ENCODE measurements at regions not wholly inside any gene's neighbourhood (a gene's known extent, or its start where the extent isn't known, plus 50 kb on each side); places are given as distances from the start of the nearest gene placed in this dataset.
"Not testable (repeated sequence)": the region's sequence is repeated elsewhere in the genome, so short reads cannot be mapped to it uniquely, and the experiment has no call there.

DNA sequence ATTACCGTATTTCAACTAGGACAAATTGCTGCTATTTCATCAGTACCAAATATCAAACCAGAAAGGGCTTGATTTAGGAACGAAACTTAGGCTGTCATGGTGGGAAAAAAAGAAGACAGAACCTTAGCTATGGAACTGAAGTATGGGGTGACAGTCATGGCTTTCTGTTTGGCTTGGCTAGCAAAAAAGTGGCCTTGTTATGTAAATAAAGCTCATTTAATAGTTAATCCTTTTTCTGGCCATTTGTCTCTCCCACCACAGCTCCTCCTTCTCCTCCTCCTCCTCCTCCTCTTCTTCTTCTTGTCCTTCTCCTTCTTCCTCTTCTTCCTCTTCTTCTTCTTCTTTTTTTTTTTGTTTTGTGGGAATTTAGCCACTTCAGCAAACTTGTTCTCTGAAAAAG is 434.7 kb upstream of the NDST4 start:
- no peak for DNase-seq

DNA sequence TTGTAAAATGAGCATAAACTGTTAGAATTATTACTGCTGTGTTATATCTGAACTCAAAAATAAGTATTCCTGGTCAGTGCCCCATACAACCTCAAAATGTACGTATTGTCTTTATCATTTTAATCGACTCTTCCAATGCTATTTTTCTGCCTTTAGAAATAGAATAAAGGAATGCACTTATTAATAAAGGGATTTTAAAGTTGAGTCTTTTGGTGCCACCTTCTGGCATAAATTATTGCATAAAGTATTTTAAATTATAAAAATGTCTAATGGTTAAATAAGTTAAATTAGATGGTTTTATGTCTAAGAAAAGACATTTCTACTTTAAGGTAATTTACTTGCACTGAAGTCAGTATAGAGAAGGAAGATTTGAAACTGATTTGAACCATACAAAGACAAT is 424.0 kb upstream of the NDST4 start:
- DNase-seq = peak in 1 of 3 experiments; percentile 51

DNA sequence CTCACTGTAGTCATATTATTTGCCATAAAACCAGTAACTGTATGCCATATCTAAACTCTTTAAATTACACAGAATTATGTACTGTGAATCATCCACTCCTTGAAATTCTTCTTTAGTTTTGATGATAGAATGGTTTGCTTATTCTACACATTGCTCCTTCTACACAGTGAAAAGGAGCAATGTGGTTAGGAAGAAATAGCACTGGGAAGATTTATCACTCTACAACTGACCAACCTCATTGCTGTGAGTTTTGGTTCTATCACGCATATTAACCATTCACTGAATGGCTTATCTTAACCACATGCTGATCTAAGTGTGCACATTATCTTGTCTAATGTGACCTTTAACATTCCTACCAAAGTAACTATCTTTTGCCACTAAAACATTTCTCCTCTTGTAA is 415.7 kb upstream of the NDST4 start:
- DNase-seq = no peak

DNA sequence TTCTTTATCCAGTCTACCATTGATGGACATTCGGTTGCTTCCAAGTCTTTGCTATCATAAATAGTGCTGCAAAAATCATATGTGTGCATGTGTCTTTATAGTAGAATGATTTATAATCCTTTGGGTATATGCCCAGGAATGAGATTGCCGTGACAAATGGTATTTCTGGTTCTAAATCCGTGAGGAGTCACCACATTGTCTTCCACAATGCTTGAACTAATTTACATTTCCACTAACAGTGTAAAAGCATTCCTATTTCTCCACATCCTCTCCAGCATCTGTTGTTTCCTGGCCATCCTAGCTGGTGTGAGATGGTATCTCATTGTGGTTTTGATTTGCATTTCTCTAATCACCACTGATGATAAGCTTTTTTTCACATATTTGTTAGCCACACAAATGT is 406.1 kb upstream of the NDST4 start:
- DNase-seq = not testable (repeated sequence)

DNA sequence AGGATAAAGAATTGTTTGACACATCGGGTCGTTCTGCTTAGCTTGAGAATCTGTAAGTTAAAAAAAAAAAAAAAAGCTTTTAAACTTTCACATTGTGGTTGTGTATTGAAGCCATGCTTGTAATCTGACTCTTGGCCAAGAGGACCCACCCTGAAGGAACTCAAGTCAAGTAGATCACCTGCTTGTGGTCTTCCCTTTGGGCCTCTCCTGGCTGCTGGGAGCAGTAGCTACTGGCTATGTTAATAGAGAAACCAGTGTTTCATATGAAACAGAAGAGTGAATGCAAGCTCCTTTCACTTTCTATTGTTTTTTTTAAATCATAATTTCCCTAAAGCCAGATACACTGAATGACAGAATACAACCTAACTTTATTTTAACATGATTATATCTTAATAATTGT is 402.4 kb upstream of the NDST4 start:
- DNase-seq = peak in 2 of 3 experiments; percentile 44 to 45

DNA sequence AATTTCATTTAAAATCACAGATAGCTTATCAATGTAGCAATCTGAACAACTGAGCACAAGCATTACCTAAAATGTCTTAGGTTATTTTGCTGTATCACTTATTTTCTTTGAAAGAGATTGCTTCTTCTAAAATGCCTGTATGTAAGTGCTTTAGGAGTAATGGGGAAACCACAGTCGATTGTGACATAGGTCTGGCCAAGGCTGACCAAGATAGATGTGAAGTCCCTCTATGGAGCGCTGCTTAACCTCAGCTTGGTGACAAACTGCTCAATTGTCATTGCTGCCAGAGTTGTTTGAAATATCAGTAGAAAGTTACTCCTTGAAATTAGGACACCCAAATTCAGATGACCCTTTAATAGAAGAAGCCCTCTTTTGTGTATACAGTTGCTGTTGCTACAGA is 401.9 kb upstream of the NDST4 start:
- no peak for DNase-seq

DNA sequence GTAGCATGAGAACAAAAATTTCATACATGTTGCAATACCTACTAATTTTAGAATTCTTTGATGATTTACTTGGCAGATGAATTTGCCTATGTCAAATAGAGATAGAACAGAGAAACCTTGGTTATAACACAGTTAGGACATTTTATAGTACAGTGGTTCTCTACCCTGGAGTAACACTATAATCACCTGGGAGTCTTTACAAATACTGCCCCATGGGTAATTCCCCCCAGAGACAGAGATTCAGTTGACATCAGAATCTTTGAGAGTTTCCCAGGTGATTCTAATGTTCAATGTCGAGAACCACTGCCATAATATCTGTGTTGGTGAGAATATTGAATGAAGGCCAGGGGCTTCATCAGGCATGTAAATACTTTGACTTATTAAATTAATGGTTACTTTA is 401.3 kb upstream of the NDST4 start:
- no peak for DNase-seq

DNA sequence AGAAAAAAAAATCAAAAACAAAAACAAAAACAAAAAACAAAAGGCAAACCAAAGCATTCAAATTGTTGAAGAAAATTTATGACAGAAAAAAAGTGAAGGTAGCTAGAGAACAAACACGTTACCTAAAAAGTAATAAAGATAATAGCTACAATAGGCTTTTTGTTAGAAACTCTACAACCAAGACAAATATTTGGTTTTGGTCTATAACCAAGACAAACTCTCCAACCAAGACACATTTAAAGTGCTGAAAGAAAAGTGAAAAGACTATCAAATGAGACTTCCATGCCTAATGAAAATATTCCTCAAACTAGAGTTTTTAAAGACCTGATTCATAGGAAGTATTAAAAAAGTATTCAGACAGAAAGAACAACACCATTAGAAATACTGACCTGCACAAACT is 391.9 kb upstream of the NDST4 start:
- DNase-seq = no peak

DNA sequence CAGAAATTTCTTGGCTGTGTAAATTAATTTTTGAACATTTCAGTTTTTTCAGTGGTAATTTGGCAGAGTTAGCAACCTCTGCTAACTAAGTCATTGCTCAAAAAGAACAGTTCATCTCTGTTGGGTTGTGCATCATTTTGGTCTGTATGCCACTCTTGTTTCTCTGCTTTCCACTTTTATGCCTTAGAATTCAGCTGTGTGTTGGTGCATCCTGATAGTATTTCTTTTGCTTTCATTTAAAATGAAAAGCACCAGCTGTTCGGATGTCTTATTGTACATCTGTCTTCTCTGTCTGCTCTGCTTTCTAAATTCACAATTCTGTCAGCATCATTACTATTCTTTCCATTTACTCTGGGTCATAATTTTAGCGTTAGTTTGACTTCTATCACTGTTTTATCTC is 388.2 kb upstream of the NDST4 start:
- DNase-seq = no peak

DNA sequence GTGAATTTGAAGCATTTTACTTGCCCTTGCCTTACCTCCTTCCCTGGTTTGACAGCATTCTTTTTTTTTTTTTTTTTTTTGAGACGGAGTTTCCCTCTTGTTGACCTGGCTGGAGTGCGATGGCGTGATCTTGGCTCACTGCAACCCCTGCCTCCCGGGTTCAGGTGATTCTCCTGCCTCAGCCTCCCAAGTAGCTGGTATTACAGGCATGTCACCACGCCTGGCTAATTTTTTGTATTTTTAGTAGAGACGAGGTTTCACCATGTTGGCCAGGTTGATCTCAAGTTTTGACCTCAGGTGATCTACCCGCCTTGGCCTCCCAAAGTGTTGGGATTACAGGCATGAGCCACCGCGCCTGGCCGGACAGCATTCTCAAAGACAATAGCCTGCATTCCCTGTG is 380.4 kb upstream of the NDST4 start:
- not testable (repeated sequence) for DNase-seq

DNA sequence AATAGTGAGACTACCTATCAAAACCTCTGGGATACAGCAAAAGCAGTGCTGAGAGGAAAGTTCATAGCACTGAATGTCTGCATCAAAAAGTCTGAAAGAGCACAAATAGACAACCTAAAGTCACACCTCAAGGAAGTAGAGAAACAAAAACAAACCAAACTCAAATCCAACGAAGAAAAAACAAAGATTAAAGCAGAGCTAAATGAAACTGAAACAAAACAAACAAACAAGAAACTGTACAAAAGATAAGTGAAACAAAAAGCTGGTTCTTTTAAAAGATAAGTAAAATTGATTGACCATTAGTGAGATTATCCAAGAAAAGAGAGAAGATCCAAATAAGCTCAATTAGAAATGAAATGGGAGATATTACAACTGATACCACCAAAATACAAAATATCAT is 378.3 kb upstream of the NDST4 start:
- DNase-seq = no peak

DNA sequence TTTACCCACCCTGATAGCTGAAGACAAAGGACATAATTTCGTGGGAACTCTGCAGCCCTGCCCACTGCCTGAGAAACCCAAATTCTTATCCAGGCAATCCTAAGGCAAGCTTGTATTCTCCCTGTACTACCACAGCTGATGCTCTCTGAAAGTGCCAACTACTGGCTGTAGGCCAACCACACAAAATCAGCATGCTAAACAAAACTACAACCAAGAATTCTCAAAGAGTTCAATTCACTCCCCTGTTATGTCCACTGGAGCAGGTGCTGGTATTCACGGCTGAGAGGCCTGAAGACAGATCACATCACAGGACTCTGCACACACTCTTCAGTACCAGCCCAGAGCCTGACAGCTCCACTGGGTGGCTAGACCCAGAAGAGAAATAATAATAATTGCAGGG is 375.9 kb upstream of the NDST4 start:
- DNase-seq = no peak

DNA sequence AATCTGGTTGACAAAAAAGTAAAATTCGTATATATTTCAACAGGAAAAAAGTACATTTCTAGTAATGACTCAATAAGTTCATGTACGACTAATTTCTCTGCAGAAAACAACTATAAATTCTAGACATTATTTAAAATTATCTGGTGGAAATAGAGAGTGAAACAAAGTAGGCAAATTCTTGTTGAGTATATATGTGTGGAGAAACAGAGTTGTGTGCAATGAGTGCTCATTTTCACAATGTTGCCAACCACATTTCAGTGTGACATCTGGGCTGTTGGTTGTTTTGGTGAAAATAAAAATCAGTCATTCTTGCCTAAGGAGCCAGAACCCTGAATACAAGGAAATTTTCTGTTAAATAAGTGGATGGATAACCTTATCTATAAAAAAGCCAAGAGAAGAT is 372.0 kb upstream of the NDST4 start:
- no peak for DNase-seq

DNA sequence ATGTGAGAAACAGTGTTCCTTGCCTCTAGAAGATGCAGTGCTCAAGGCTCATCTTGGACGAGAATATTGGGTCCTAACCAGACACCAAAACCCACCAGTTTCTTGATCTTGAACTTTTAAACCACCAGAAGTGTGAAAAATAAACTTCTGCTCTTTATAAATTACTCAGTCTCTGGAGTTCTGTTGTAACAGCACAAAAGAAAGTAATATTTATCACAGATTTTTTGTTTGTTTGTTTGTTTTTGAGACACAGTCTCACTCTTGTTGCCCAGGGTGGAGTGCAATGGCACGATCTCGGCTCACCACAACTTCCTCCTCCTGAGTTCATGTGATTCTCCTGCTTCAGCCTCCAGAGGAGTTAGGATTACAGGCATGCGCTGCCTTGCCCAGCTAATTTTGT is 371.1 kb upstream of the NDST4 start:
- DNase-seq = no peak

DNA sequence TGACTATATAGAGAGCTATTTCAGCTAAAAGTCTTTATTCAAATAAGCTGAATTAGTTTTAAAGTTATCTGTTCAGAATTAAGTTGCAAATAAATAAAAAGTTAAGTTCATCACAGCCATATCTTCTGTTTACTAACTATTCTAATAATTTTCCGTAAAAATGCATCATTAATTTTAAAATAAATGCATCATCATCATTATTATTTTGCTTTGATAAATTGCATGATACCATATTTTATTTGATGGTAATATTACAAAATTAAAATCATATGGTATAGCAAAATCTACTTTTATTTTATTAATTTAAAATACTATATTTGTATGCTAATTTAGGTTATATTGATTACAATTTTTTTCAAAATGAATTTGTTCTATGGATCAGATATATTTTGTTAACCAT is 357.3 kb upstream of the NDST4 start:
- no peak for DNase-seq

DNA sequence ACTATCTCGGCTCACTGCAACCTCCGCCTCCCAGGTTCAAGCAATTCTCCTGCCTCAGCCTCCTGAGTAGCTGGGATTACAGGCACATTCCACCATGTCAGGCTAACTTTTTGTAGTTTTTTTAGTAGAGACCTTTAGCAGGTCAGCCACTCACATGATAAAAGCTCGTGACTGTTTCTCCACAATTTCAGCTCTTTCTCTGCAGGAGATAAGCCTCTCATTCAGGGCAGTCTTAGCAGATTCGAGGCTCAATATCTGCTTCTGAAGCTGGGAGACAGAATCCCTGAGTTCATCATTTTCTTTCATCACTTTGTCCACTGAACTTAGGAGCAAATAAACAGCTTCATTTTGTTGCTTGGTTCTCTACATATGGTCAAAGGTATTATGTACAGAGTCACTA is 345.9 kb upstream of the NDST4 start:
- DNase-seq = not testable (repeated sequence)

DNA sequence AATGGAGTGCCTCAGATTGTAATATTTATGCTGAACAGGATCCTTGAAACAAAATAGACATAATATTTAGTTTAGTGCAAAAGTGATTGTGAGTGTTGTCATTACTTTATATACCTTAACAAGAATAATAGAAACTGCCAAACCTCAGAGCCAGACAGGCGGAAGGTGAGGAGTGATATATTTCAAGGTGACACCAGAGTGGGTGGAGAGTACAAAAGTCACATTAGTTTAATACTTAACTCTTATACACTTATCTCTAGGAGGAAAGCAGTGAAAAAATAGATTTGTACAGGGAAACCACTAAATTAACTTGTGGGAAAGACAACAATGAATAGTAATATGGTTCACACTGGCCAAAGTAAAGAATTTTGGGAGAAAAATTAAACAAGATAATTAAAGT is 342.8 kb upstream of the NDST4 start:
- DNase-seq = no peak

DNA sequence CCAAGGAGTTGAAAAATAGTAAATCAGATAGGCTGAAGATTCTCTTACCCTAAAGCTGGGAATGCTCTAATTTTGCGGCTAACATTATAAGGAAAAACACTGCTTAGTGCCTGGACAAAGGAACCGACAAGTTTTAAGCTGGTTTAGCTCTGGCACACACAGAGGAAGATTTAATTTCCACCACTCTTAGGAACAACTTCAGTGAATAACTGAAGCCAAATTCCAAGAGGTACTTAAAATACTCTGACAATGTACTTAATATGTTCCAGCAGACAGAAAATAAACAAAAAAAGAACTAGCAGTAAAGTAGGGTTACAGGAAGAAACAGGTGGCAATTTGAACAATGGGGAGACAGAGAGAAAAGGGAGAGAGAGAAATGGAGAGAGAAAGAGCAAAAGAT is 340.8 kb upstream of the NDST4 start:
- no peak for DNase-seq

DNA sequence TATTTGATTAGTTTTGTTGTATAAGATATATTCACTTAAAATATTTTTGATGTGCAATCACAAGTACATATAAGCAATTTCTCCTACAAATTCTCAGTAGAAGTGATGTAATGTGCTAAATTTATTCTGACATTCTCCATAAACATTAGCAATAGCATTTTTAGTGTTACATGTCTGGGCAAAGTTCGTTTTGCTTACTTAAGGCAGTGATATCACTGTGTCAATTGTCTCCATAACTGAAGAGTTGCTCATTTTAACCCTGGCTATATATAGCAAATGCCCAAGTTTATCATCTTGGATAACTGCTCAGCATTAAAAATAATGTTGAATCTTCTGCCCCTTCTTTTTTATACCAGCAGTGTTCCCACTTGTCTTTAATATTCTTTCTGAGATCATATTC is 340.0 kb upstream of the NDST4 start:
- DNase-seq = no peak

DNA sequence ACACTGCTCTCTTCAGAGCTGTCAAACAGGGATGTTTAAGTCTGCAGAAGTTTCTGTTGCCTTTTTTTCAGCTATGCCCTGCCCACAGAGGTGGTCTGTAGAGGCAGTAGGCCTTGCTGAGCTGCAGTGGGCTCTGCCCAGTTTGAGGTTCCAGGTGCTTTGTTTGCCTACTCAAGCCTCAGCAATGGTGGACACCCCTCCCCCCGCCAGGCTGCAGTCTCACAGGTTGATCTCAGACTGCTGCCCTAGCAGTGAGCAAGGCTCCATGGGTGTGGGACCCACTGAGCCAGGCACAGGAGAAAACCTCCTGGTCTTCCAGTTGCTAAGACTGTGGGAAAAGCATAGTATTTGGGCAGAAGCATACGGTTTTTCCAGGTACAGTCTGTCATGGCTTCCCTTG is 338.8 kb upstream of the NDST4 start:
- not testable (repeated sequence) for DNase-seq

DNA sequence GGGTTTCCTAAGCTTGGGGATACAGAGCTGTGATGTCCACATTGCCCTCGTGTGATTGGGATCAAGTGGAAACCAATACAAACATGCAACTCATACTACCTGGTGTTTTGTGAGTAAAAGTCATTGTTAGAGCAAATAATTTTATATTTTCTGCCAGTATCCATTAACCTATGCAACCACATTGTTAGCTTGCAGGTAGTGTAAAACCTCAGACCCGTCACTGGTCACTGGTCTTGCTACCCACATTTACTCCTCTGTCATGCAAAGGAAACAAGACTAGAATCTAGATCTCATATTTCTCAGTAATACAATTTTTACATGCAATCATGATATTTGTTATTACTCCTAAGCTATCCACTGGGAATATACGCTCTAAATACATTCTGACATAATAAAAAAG is 324.3 kb upstream of the NDST4 start:
- no peak for DNase-seq

DNA sequence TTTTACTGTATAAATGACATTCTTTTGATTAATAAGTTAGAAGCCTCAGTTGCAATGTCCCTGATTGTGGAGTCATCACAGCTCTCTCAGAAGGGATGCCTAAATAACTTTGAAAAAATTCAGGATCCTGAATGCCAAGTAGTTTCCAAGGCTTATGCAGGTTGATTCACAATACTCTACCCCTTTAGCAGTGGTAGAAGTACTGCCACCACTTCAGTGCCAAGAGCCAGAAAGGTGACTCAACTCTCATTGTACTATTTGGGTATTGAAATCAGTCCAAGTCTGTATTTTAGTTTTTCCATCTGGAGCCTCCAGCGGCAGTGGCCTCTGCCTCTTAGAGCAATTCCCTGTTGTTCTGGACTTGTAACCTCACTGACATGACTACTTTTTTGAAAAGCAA is 320.1 kb upstream of the NDST4 start:
- DNase-seq = no peak

DNA sequence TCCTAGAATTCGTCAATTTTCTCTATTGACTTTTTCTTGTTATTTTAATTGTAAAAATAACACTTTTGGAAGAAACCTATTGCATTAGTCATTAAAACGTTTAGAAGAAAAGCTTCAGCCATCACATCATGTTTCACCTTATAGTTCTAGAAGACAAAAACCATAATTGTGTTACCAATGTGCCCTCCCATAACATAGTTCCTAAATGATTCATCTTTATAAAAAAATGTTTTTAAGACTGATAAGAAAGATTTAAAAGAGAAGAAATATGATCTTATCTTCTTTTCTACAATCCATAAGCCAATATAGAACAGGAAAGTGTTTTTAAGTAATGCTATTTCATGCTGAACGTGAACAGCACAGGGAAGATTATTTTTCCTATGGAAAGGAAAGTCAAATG is 316.6 kb upstream of the NDST4 start:
- no peak for DNase-seq

DNA sequence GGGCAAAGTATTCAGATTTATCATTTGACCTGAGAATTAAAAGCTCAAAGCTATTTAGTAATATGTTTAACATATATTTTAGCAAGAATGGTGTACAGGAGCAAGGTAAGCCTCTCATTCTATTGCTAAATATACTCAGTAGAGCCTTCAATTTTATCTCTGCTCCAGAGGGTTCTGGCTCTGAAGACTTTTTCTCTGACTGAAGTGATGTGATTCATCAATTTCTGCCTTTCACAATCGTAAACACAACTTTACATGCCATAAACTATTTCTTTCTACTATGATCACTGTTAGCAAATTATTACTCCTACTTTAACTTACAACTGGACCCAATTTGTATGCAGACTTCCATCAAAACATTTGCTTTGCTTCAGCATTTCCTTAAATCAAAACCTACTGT is 315.0 kb upstream of the NDST4 start:
- no peak for DNase-seq

DNA sequence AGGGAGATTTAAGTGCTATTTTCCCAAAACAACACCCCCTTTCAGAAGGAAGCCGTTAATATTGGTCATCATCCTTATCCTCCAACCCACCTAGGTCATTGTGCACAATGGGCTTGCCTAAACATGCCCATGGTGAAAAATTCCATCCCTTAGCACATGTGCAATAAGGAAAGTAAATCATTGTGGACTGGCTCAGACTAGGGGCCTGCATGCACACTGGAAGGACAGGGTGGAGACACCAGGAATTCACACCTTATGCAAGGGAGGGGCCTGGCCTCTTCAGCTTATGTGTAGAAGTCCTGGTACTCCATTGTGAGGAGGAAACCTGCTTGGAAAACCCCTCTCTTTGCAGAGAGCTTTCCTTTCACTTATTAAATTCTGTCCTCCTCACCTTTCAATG is 311.4 kb upstream of the NDST4 start:
- peak in 1 of 3 experiments; percentile 15 for DNase-seq

DNA sequence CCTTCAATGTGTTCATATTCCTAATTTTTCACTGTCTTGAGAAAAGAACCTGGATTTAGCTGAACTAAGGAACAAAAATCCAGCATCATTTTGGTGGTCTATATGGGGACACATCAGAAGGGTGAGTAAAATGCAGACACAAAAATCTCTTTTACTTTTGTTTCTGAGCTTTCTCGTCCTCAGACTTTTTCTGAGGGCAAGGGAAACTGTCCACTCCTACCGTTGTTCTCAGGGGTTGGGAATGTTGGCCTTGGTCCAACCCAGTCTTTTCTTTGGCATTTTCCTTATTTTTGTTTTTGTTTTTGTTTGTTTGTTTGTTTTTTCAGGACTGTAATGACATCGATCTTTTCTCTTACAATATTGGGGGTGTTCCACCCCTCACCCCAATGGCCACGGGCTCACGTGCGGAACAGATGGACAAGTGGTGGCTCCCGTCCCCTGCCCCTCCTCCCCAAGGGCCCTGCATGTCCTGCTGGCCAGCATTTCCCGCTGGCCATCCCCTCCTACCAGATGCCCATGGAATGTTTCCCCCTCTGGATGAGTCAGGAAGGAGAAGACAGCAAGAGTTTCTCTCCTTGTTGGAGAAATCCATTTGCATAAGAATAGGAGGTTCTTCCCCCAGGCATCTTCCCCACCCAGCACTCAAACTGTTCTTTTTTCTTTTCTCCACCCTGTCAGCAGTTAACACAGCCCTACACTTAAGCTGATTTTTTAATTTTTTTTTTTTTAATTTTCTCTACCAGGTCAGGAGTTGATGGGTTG is 305.4 kb upstream of the NDST4 start:
- DNase-seq = no peak

Measured in NCI-H1417 (cell line).